Adrenal gland (tissue), 9 donors: ENCODE measurements at regions not wholly inside any gene's neighbourhood (a gene's known extent, or its start where the extent isn't known, plus 50 kb on each side); places are given as distances from the start of the nearest gene placed in this dataset.

Experiments used
- DNase-seq, 7 donors: peaks; one replicate each; pipeline ENCODE4 v3.0.0-alpha.2; 2019 to 2020
- H3K27ac ChIP-seq, 5 donors: fragments of 200-600 bp; sonication (generic) in 4 of 5; 1 replicate in 3 of 5; 2 replicates in 2 of 5; pipeline versions ENCODE4 v1.5.1 to v1.8.0; 2016 to 2020; ENCODE audit warnings: mild to moderate bottlenecking in 1 of 5
- H3K27me3 ChIP-seq: fragments of 200-600 bp; 2 replicates; pipeline ENCODE4 v1.8.0; 2021
- H3K36me3 ChIP-seq, 2 donors: fragments of 200-600 bp; replicated peaks in 1 of 2; 1 replicate in 1 of 2; 2 replicates in 1 of 2; pipeline versions ENCODE4 v1.5.1 to v1.8.0; 2018 to 2022
- H3K4me1 ChIP-seq, 2 donors: fragments of 200-600 bp; replicated peaks in 1 of 2; 1 replicate in 1 of 2; 2 replicates in 1 of 2; pipeline versions ENCODE4 v1.5.1 to v1.8.0; 2018 to 2021
- H3K4me3 ChIP-seq, 4 donors: fragments of 200-600 bp; sonication (generic) in 3 of 4; one replicate each; pipeline ENCODE4 v1.5.1; 2016 to 2018
- H3K9me3 ChIP-seq, 3 donors: fragments of 200-600 bp; sonication (generic) in 1 of 3; replicated peaks in 1 of 3; 1 replicate in 2 of 3; 2 replicates in 1 of 3; pipeline versions ENCODE4 v1.5.1 to v1.8.0; 2016 to 2021
- CTCF ChIP-seq, 6 experiments: fragments of 450-650 bp in 4 of 6; fragments of 200-600 bp in 2 of 6; sonication (generic) in 1 of 6; IDR thresholded peaks; 1 replicate in 5 of 6; 2 replicates in 1 of 6; pipeline versions ENCODE4 v1.5.1 to v1.8.0; 2016 to 2021; ENCODE audit warnings: antibody characterized with exemption in 6 of 6, mild to moderate bottlenecking in 2 of 6, moderate library complexity in 1 of 6
- POLR2A ChIP-seq, 2 donors: fragments of 450-650 bp; IDR thresholded peaks; one replicate each; pipeline ENCODE4 v1.6.1; 2017; ENCODE audit warnings: antibody characterized with exemption in 2 of 2, mild to moderate bottlenecking in 2 of 2, moderate library complexity in 1 of 2
- WGBS, 4 donors: extraction: QIAGEN DNeasy Blood & Tissue Kit in 2 of 4; methylation state at CpG; one replicate each; pipeline versions ENCODE4 v1.1.5 to v1.1.7; 2013 to 2017; 5-methylcytosine and 5-hydroxymethylcytosine counted together
- intact Hi-C, 2 donors: fragments of 100-400 bp; cut with DNase I; formaldehyde crosslinking; loops; one replicate each; pipeline versions ENCODE4 v1.14.1 to v1.15.0; 2022 to 2023
- donor health status: healthy with polysubstance abuse.
- donor health status: Bipolar disorder and iron deficiency.
- donor health status: DM: yes; HTN: yes; CAD: no.
- donor health status: DM: no; HTN: no; CAD: no.
- donor health status: DM: no; HTN: no; CAD: no.

- H3K4me3 ChIP-seq: no peak overlapping the region
- no peaks in the 10 kb centered on the region for H3K9me3 ChIP-seq
- DNase-seq: no peak
- H3K4me1 ChIP-seq: peaks cover 0 to 13% of the 10 kb centered on the region in 2 donors
- WGBS, 4 donors: 93 to 100% (median 95%) methylated on average over 1 to 21 of the region's 21 CpGs
- no peak for TF ChIP-seq POLR2A (IDR thresholded peaks at IDR 0.05)
- TF ChIP-seq CTCF (IDR thresholded peaks at IDR 0.05): no peak
- intact Hi-C loops: no loop called here
- H3K27me3 ChIP-seq: no peaks in the 10 kb centered on the region
- H3K36me3 ChIP-seq: no peaks in the 10 kb centered on the region
- peak overlapping the region in 1 of 5 donors; percentile 35 for H3K27ac ChIP-seq
Observed at GRCh38 chr2:128368437-128369107, 49.9 kb upstream of the HS6ST1 start.

- no peak for DNase-seq
- no peak for TF ChIP-seq CTCF (IDR thresholded peaks at IDR 0.05)
- TF ChIP-seq POLR2A (IDR thresholded peaks at IDR 0.05): no peak
- H3K27ac ChIP-seq: peak overlapping the region in 1 of 5 donors; percentile 35
Observed at GRCh38 chr2:128369108-128369555, 50.5 kb upstream of the HS6ST1 start.

GRCh38 chr2:128369602-128370467 is 51.2 kb upstream of the HS6ST1 start:
- Histone ChIP-seq H3K27ac (peak overlapping the region in 1 of 5 donors; percentile 35), H3K4me1 (peaks cover 0 to 13% of the 10 kb centered on the region in 2 donors), H3K27me3 (no peaks in the 10 kb centered on the region), H3K4me3 (no peak overlapping the region), H3K9me3 (no peaks in the 10 kb centered on the region), H3K36me3 (no peaks in the 10 kb centered on the region)
- peak; percentile 38 to 59 (median 48) for DNase-seq
- TF ChIP-seq POLR2A (IDR thresholded peaks at IDR 0.05) (no peak), CTCF (IDR thresholded peaks at IDR 0.05) (no peak)
- 30 to 50% (median 39%) methylated on average over 12 to 17 of the region's 17 CpGs for WGBS, 4 donors
- intact Hi-C loops: no loop called here

More at GRCh38 chr2:128369108-128369555, 50.5 kb upstream of the HS6ST1 start:
- intact Hi-C loops: no loop called here
- Histone ChIP-seq H3K36me3 (no peaks in the 10 kb centered on the region), H3K27me3 (no peaks in the 10 kb centered on the region), H3K4me3 (no peak overlapping the region), H3K4me1 (peaks cover 0 to 13% of the 10 kb centered on the region in 2 donors), H3K9me3 (no peaks in the 10 kb centered on the region)
- WGBS, 4 donors: 70 to 79% (median 73%) methylated on average over 11 to 12 of the region's 12 CpGs

DNA sequence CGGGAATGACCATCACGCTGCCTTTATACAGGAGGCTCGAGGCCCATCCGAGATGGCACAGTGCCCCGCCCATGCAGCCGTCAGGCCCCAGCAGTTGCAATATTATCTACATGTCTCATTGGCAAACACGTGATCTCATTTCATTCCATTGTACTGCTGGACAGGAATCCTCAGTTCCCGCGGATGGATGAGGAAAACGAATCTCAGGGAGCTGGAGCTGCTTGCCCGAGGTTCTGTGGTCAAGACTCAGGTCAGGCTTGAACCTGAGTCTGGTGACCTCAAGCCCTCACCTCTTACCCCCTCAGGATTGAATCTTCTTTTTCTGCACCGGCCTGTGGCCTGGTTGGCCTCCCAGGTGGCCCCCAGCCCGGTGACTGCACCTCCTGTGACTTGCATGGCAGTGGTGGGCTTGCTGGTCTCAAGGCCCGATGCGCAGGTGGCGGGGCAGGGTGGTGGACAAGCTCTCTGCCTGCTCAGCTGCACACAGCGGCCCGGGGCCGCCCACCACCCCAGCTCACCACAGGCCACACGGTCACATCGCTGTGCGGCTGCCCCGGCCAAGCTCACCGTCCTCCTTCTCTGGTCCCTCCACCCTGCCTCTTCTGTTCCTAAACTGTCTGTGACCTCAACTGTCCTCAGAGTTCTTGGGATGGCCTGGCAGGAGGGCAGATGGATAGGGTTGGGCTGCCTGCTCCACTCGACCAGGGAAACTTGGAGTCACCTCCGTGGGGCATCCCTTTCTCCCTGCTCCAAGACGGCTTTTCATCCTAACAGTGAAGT is 52.0 kb upstream of the HS6ST1 start:
- intact Hi-C loops: no loop called here
- H3K27ac ChIP-seq: no peak overlapping the region
- H3K4me3 ChIP-seq: no peak overlapping the region
- no peaks in the 10 kb centered on the region for H3K27me3 ChIP-seq
- H3K4me1 ChIP-seq: peaks cover 0 to 13% of the 10 kb centered on the region in 2 donors
- H3K9me3 ChIP-seq: no peaks in the 10 kb centered on the region
- DNase-seq: no peak
- WGBS, 4 donors: 82 to 91% (median 85%) methylated on average over 19 to 27 of the region's 27 CpGs
- TF ChIP-seq POLR2A (IDR thresholded peaks at IDR 0.05): no peak
- TF ChIP-seq CTCF (IDR thresholded peaks at IDR 0.05): no peak
- no peaks in the 10 kb centered on the region for H3K36me3 ChIP-seq
